GM19043 (cell line): ENCODE measurements at regions not wholly inside any gene's neighbourhood (a gene's known extent, or its start where the extent isn't known, plus 50 kb on each side); places are given as distances from the start of the nearest gene placed in this dataset.
"Not testable (repeated sequence)": the region's sequence is repeated elsewhere in the genome, so short reads cannot be mapped to it uniquely, and the experiment has no call there.

ENCODE experiments used
- ATAC-seq: cut with Tn5 transposase; IDR thresholded peaks from one replicate; pipeline ENCODE4 v1.9.1; 2021; ENCODE audit warnings: low read depth; ENCODE audit not compliant: unreplicated experiment

- ATAC-seq: no peak
Observed at GRCh38 chr10:120108916-120109315, 216.4 kb downstream of the SEC23IP start.

- not testable (repeated sequence) for ATAC-seq
Observed at GRCh38 chr10:120109725-120110124, 217.2 kb downstream of the SEC23IP start.

- no peak for ATAC-seq
Observed at GRCh38 chr10:120110196-120110595, 217.7 kb downstream of the SEC23IP start.

DNA sequence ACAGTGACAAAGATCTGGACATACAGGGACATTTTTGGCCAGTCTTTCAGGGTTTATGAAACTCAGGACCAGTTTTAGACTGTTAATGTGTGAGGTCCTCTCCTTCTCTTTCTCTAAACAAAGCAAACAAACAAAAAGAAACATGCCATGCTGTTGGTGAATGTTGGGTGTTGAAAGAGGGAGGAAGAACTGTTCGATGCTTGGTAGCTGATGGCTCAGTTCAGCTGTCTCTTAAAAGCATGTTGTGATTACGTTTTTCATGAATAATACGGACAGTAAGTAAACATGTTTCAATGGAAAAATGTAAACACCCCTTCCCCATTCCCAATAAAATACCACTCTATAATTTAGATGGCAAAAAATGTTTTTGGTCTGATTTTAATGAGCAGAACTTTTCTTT is 219.1 kb downstream of the SEC23IP start:
- no peak for ATAC-seq

DNA sequence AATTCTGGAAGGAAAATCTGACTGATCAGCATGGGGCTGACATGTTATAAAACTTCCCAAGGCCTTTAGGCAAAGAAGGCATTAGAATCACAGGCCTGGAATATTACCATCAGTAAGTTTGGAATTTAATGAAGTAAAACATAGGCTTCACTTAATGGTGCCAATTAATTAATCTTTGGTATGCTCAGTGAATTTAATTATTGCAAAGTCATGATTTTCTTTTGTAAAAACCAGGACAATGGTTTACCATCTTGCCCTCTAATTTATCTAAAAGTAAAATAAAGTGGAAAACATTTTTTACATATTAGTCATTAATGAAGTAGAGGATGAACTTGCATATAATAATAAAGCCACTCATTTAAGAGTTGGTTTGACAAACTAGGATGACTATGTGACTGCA is 220.3 kb downstream of the SEC23IP start:
- ATAC-seq: no peak

- ATAC-seq: no peak
Observed at GRCh38 chr10:120115959-120116358, 223.4 kb downstream of the SEC23IP start.

DNA sequence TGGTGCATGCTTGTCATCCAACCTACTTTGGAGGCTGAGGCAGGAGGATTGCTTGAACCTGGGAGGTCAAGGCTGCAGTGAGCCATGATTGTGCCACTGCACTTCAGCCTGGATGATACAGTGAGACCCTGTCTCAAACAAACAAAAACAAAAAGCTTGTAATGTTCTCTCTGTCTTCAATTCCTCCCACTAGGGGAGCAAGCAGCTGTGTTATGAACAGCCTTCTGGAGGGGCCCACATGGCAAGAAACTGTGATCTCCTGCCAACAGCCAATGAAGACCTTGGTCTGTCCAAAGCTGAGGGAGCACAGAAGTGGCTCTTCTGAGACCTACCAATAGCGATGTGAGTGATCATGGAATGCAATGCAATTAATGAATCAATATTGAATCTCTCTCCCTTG is 229.2 kb downstream of the SEC23IP start:
- no peak for ATAC-seq

- ATAC-seq: no peak
Observed at GRCh38 chr10:120131183-120131582, 238.7 kb downstream of the SEC23IP start.

DNA sequence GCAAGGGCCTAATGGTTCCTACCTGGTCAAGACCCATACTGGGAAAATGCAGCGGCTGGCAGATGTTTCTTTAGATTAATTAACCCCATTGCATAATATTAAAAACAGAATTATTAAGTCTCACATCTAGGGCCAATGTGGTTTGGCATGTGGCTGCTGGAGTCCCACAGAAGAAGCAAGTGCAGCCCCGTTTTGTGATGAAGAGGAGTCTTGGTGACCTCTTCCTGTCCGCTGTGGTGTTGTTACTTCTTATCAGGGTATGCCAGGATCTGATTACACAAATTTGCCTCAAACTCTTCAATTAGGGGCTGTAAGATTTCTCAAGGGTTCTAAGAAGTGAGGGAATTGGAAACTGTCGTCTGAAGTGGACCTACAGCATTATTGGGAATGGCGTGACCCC is 240.3 kb downstream of the SEC23IP start:
- no peak for ATAC-seq

DNA sequence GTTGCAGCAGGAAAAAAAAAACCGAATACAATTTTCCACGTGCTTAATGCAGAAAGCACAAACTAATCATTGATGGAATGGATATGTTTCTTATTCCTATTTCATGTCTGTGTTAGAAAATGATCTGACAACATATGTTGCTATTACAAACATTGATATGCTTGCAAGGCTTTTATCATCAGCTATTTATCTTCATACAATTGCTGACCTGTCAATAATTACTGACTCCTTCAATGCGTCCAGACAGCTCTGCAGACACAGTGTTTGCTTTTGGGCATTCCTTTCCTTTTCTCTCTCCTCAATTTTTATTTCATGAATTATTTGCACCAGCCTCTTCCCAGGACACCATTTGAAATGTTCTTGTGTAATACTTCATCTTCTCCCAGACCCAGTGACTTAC is 246.2 kb downstream of the SEC23IP start:
- ATAC-seq: no peak

- no peak for ATAC-seq
Observed at GRCh38 chr10:120145107-120145506, 252.6 kb downstream of the SEC23IP start.

GRCh38 chr10:120156614-120157274 is 264.2 kb downstream of the SEC23IP start:
- no peak for ATAC-seq

DNA sequence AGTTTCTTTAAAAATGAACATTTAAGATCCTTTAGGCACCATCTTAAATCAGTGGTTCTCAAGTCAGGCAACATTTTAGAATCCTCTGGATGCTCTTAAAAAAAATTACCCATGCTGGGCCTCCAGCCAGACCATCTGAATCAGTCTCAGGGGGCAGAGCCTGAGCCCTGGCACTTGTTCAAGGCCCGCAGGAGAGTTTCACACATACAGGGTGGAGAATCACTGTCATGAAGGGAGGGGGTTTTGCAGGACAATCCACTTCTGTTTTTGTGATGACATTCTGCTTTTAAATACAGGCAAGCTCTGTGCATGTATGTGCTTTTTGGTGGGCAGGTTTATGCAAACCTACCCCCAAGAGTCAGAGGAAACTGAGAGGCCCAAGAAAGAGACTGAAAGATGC is 268.6 kb downstream of the SEC23IP start:
- ATAC-seq: no peak

DNA sequence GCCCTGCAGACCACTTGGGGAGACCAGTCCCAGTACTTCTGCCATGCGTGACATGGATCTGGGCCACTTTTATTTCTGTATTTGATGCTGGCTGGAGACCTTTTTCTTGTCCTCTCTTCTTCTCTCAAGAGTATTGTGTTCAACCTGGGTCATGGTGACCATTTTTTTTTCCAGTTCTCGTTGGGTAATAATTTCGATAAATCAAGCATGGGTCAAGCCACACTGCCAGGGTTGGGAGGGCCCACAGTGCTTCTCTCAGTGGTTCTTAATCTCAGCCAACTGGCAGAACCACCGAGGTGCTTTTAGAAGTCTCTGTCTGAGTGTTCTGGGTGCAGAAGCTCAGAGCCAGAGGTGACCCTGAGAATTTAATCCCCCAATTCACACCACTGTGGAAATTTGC is 269.9 kb downstream of the SEC23IP start:
- ATAC-seq: no peak

DNA sequence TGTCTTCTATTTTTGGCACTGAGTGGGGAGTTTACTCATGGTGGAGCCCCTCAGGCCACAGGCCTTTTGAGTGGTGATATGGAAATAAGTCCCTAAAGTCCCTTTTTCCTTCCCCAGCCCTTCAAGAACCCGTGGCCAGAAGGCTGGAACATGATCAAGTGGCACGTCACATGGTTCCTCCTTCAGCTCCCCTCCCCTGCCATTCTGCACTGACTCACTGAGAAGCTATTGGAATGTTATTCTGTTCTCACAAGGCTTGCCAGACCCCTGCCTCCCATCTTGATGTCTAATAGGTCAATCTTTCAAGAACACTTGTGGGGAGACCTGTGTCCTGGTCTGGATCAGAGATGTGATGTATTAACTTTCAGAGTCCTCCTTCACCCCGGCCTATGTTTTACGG is 279.8 kb downstream of the SEC23IP start:
- ATAC-seq: no peak

DNA sequence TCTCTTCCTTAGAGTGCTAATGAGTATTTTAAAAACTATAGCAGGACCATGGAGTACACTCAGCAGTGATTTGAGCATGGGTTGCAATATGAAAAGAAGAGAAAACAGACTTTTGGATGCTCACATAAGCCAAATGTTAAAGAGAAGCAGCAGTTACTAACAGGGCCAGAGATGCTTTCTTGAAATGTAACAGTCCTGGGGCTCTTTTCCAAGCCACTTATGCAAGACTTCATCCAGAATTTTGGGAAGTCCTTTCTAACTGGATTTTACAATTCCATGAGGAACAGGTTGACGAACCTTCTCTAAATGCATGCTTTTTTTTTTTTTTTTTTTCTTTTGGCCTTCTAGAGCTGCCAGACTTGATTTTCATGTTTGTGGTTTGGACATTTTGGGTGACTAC is 282.0 kb downstream of the SEC23IP start:
- ATAC-seq: no peak

GRCh38 chr10:120177330-120177729 is 279.7 kb upstream of the PLPP4 start:
- no peak for ATAC-seq

DNA sequence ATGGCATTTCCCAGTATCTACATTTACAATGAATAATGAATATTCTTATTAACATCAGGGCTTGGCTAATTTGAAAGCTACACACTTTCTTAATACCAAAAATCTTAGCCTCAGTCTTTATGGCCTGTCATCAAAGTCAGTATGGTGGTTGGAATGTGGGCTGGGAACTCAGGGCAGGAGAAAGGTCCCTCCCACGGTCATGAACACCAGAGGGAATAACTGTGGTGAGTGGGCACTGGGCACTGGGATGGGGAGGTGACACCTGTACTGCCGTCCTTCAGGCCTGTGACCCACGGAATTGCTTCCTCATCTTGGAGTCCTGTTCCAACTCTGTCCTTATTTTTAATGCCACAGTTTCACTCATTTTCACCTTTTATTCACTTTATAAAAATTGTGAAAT is 276.9 kb upstream of the PLPP4 start:
- ATAC-seq: no peak

DNA sequence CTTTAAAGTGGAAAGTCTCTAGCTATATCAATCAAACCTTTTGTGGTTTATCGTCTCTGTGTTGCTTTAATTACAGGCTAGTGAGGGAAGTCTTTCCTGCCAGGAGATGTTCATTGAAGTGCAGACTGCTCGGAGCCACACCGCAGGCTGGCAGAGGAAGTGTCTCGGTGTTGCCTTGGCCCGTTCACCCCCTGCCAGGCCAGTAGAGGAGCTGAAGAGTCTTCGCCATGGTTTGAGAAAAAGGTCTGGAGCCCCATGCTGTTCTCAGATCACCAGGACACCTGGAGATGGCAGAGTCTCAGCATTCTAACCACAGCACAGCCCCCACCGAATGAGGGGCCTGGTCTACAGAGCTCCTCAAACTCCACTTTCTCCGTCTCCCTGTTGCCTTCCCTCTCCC is 275.9 kb upstream of the PLPP4 start:
- ATAC-seq: no peak

- no peak for ATAC-seq
Observed at GRCh38 chr10:120182431-120182830, 274.6 kb upstream of the PLPP4 start.

DNA sequence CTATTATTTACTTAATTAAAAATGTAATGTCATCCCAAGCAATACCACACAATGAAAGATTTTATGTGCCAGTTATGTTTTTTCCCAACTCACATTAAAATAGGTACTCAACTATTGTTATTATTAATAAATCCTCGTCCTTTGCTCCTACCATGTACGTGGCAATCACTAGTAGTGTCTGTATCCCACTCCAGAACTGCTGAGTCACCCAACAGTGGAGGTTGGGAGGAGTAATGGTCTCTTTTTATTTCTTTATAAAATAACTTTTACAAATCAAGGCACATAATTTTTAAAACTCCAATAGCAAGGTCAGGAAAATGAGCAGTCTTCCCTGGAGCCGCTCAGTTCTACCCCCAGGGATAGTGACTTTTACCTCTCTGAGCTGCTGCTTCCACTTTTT is 273.5 kb upstream of the PLPP4 start:
- ATAC-seq: no peak

- ATAC-seq: no peak
Observed at GRCh38 chr10:120184547-120185337, 272.3 kb upstream of the PLPP4 start.
